Spleen (tissue), 11 donors: ENCODE measurements at regions not wholly inside any gene's neighbourhood (a gene's known extent, or its start where the extent isn't known, plus 50 kb on each side); places are given as distances from the start of the nearest gene placed in this dataset.

Source experiments
- DNase-seq: peaks from one replicate; pipeline ENCODE4 v3.0.0-alpha.2; 2020
- H3K27ac ChIP-seq, 8 donors: fragments of 200-600 bp; sonication (generic) in 7 of 8; 1 replicate in 4 of 8; 2 replicates in 4 of 8; pipeline versions ENCODE4 v1.5.0 to v1.8.0; 2016 to 2021; ENCODE audit warnings: inconsistent platforms in 4 of 8, mild to moderate bottlenecking in 4 of 8, moderate library complexity in 1 of 8
- H3K27me3 ChIP-seq, 7 donors: fragments of 200-600 bp; sonication (generic) in 6 of 7; replicated peaks in 1 of 7; 1 replicate in 4 of 7; 2 replicates in 3 of 7; pipeline versions ENCODE4 v1.5.0 to v1.8.0; 2016 to 2021; ENCODE audit warnings: inconsistent platforms in 3 of 7, mild to moderate bottlenecking in 1 of 7
- H3K36me3 ChIP-seq, 6 donors: fragments of 200-600 bp; sonication (generic) in 5 of 6; 1 replicate in 4 of 6; 2 replicates in 2 of 6; pipeline versions ENCODE4 v1.5.0 to v1.8.0; 2016 to 2021; ENCODE audit warnings: inconsistent platforms in 2 of 6
- H3K4me1 ChIP-seq, 6 donors: fragments of 200-600 bp; sonication (generic) in 5 of 6; 1 replicate in 3 of 6; 2 replicates in 3 of 6; pipeline versions ENCODE4 v1.5.0 to v1.8.0; 2016 to 2021; ENCODE audit warnings: inconsistent platforms in 3 of 6
- H3K4me3 ChIP-seq, 8 donors: fragments of 200-600 bp; sonication (generic) in 7 of 8; 1 replicate in 4 of 8; 2 replicates in 4 of 8; pipeline versions ENCODE4 v1.5.0 to v1.8.0; 2016 to 2021; ENCODE audit warnings: inconsistent platforms in 4 of 8, mild to moderate bottlenecking in 4 of 8, moderate library complexity in 2 of 8
- H3K9me3 ChIP-seq, 8 donors: fragments of 200-600 bp; sonication (generic) in 7 of 8; 1 replicate in 4 of 8; 2 replicates in 4 of 8; pipeline versions ENCODE4 v1.5.0 to v1.8.0; 2016 to 2021; ENCODE audit warnings: inconsistent platforms in 4 of 8
- CTCF ChIP-seq, 11 experiments: fragments of 200-600 bp in 7 of 11; fragments of 450-650 bp in 4 of 11; sonication (generic) in 4 of 11; IDR thresholded peaks in 8 of 11; conservative IDR thresholded peaks in 3 of 11; 1 replicate in 7 of 11; 2 replicates in 4 of 11; pipeline versions ENCODE4 v1.4.0 to v1.8.0; 2016 to 2021; ENCODE audit warnings: antibody characterized with exemption in 11 of 11, inconsistent platforms in 4 of 11, mild to moderate bottlenecking in 1 of 11
- POLR2A ChIP-seq, 3 donors: fragments of 450-650 bp; IDR thresholded peaks; one replicate each; pipeline ENCODE4 v1.5.1; 2017; ENCODE audit warnings: antibody characterized with exemption in 3 of 3, mild to moderate bottlenecking in 1 of 3
- POLR2AphosphoS5 ChIP-seq, 3 donors: sonication (generic); formaldehyde crosslinking; IDR thresholded peaks; one replicate each; pipeline ENCODE4 v1.5.1; 2017; ENCODE audit warnings: antibody characterized with exemption in 3 of 3
- WGBS, 5 donors: extraction: QIAGEN DNeasy Blood & Tissue Kit in 3 of 5; methylation state at CpG; one replicate each; pipeline versions ENCODE4 v1.1.5 to v1.1.7; 2013 to 2018; 5-methylcytosine and 5-hydroxymethylcytosine counted together
- intact Hi-C: fragments of 100-400 bp; cut with DNase I; formaldehyde crosslinking; loops from one replicate; pipeline ENCODE4 v1.15.0; 2023; ENCODE audit warnings: low total_unique reads
- donor health status: healthy with polysubstance abuse.
- donor health status: DM: no; HTN: no; CAD: no; lungs with moderate emphysema.
- donor health status: DM: no; HTN: no; CAD: no.
- donor health status: Bipolar disorder and iron deficiency.
- donor health status: healthy.
- donor health status: DM: no; HTN: no; CAD: no.
- donor health status: DM: yes; HTN: yes; CAD: no.

GRCh38 chr10:61822781-61823230, 78.7 kb upstream of the ARID5B start:
- H3K27ac ChIP-seq: no peak overlapping the region
- intact Hi-C loops: no loop called here
- H3K36me3 ChIP-seq: no peaks in the 10 kb centered on the region
- no peak for DNase-seq
- no peaks in the 10 kb centered on the region for H3K9me3 ChIP-seq
- H3K4me3 ChIP-seq: no peak overlapping the region
- no peaks in the 10 kb centered on the region for H3K27me3 ChIP-seq
- TF ChIP-seq POLR2AphosphoS5 (IDR thresholded peaks at IDR 0.05) (no peak), CTCF (IDR thresholded peaks at IDR 0.05 in 8 of 11, conservative IDR thresholded peaks at IDR 0.05 in 3 of 11) (no peak), POLR2A (IDR thresholded peaks at IDR 0.05) (no peak)
- no peaks in the 10 kb centered on the region for H3K4me1 ChIP-seq
- 45 to 63% (median 50%) methylated on average over 3 of the region's 3 CpGs for WGBS, 5 donors

GRCh38 chr10:61825001-61825400, 76.5 kb upstream of the ARID5B start:
- no peak for DNase-seq
- no peaks in the 10 kb centered on the region for H3K4me1 ChIP-seq
- intact Hi-C loops: no loop called here
- H3K36me3 ChIP-seq: no peaks in the 10 kb centered on the region
- 85 to 95% (median 87%) methylated on average over 5 of the region's 5 CpGs for WGBS, 5 donors
- no peak overlapping the region for H3K4me3 ChIP-seq
- TF ChIP-seq POLR2AphosphoS5 (IDR thresholded peaks at IDR 0.05) (no peak), POLR2A (IDR thresholded peaks at IDR 0.05) (no peak), CTCF (IDR thresholded peaks at IDR 0.05 in 8 of 11, conservative IDR thresholded peaks at IDR 0.05 in 3 of 11) (no peak)
- no peaks in the 10 kb centered on the region for H3K27me3 ChIP-seq
- H3K9me3 ChIP-seq: no peaks in the 10 kb centered on the region
- no peak overlapping the region for H3K27ac ChIP-seq

- TF ChIP-seq CTCF (IDR thresholded peaks at IDR 0.05 in 8 of 11, conservative IDR thresholded peaks at IDR 0.05 in 3 of 11) (no peak), POLR2AphosphoS5 (IDR thresholded peaks at IDR 0.05) (no peak), POLR2A (IDR thresholded peaks at IDR 0.05) (no peak)
- DNase-seq: no peak
- Histone ChIP-seq H3K4me1 (no peaks in the 10 kb centered on the region), H3K27me3 (no peaks in the 10 kb centered on the region), H3K27ac (no peak overlapping the region), H3K9me3 (no peaks in the 10 kb centered on the region), H3K4me3 (no peak overlapping the region), H3K36me3 (no peaks in the 10 kb centered on the region)
- intact Hi-C loops: no loop called here
- WGBS, 5 donors: 76 to 88% (median 82%) methylated on average over 4 of the region's 4 CpGs
These were observed 75.9 kb upstream of the ARID5B start for GRCh38 chr10:61825628-61826027.

GRCh38 chr10:61828034-61828433, 73.5 kb upstream of the ARID5B start:
- Histone ChIP-seq H3K27me3 (no peaks in the 10 kb centered on the region), H3K4me1 (no peaks in the 10 kb centered on the region), H3K27ac (no peak overlapping the region), H3K4me3 (no peak overlapping the region), H3K9me3 (no peaks in the 10 kb centered on the region), H3K36me3 (no peaks in the 10 kb centered on the region)
- no peak for DNase-seq
- 65 to 90% (median 73%) methylated on average over 1 of the region's 1 CpG for WGBS, 5 donors
- no peak for TF ChIP-seq POLR2AphosphoS5 (IDR thresholded peaks at IDR 0.05)
- no peak for TF ChIP-seq POLR2A (IDR thresholded peaks at IDR 0.05)
- TF ChIP-seq CTCF (IDR thresholded peaks at IDR 0.05 in 8 of 11, conservative IDR thresholded peaks at IDR 0.05 in 3 of 11): no peak
- intact Hi-C loops: no loop called here
